ENCODE measurements at regions not wholly inside any gene's neighbourhood (a gene's known extent, or its start where the extent isn't known, plus 50 kb on each side); places are given as distances from the start of the nearest gene placed in this dataset.
"Not testable (repeated sequence)": the region's sequence is repeated elsewhere in the genome, so short reads cannot be mapped to it uniquely, and the experiment has no call there.

- H3K4me3 Mint-ChIP-seq: not testable (repeated sequence)
Measured at GRCh38 chr7:80292634-80293033, 158.0 kb downstream of the GNAI1 start.

GRCh38 chr7:80288175-80289122 lies 153.8 kb downstream of the GNAI1 start:
- no peaks in the 10 kb centered on the region for H3K36me3 Mint-ChIP-seq (ENCODE audit: insufficient read depth)
- no peak overlapping the region for H3K4me3 Mint-ChIP-seq
- no peaks in the 10 kb centered on the region for H3K4me1 Mint-ChIP-seq (ENCODE audit: low read depth)
- ATAC-seq (no peak), DNase-seq (no peak)
- H3K9me3 Mint-ChIP-seq: peaks cover 23% of the 10 kb centered on the region
- no peaks in the 10 kb centered on the region for H3K27me3 Mint-ChIP-seq (ENCODE audit: low read depth)

More at GRCh38 chr7:80292634-80293033, 158.0 kb downstream of the GNAI1 start:
- DNase-seq; H3K27me3 Mint-ChIP-seq (ENCODE audit: low read depth); H3K36me3 Mint-ChIP-seq (ENCODE audit: insufficient read depth); ATAC-seq; H3K4me1 Mint-ChIP-seq (ENCODE audit: low read depth): not testable (repeated sequence)
- peaks cover 42% of the 10 kb centered on the region for H3K9me3 Mint-ChIP-seq

GRCh38 chr7:80287400-80288174 lies 153.0 kb downstream of the GNAI1 start:
- Mint-ChIP-seq H3K4me1 (ENCODE audit: low read depth) (no peaks in the 10 kb centered on the region), H3K27me3 (ENCODE audit: low read depth) (no peaks in the 10 kb centered on the region), H3K9me3 (peaks cover 17% of the 10 kb centered on the region), H3K36me3 (ENCODE audit: insufficient read depth) (no peaks in the 10 kb centered on the region), H3K4me3 (no peak overlapping the region)
- DNase-seq: no peak
- ATAC-seq: no peak

GRCh38 chr7:80286611-80287010 lies 152.0 kb downstream of the GNAI1 start:
- ATAC-seq: no peak
- no peaks in the 10 kb centered on the region for H3K27me3 Mint-ChIP-seq (ENCODE audit: low read depth)
- H3K4me1 Mint-ChIP-seq (ENCODE audit: low read depth): no peaks in the 10 kb centered on the region

GRCh38 chr7:80284855-80285254 lies 150.2 kb downstream of the GNAI1 start:
- Mint-ChIP-seq H3K4me3 (no peak overlapping the region), H3K36me3 (ENCODE audit: insufficient read depth) (no peaks in the 10 kb centered on the region), H3K4me1 (ENCODE audit: low read depth) (no peaks in the 10 kb centered on the region), H3K9me3 (peaks cover 9% of the 10 kb centered on the region), H3K27me3 (ENCODE audit: low read depth) (no peaks in the 10 kb centered on the region)
- ATAC-seq (no peak), DNase-seq (no peak)

More at GRCh38 chr7:80286611-80287010, 152.0 kb downstream of the GNAI1 start:
- no peak overlapping the region for H3K4me3 Mint-ChIP-seq
- no peaks in the 10 kb centered on the region for H3K36me3 Mint-ChIP-seq (ENCODE audit: insufficient read depth)
- peaks cover 17% of the 10 kb centered on the region for H3K9me3 Mint-ChIP-seq
- DNase-seq: no peak

GRCh38 chr7:80279760-80280159 lies 145.1 kb downstream of the GNAI1 start:
- no peak for ATAC-seq
- no peaks in the 10 kb centered on the region for H3K9me3 Mint-ChIP-seq
- no peaks in the 10 kb centered on the region for H3K4me1 Mint-ChIP-seq (ENCODE audit: low read depth)
- H3K4me3 Mint-ChIP-seq: no peak overlapping the region
- H3K36me3 Mint-ChIP-seq (ENCODE audit: insufficient read depth): no peaks in the 10 kb centered on the region
- no peak for DNase-seq
- no peaks in the 10 kb centered on the region for H3K27me3 Mint-ChIP-seq (ENCODE audit: low read depth)

GRCh38 chr7:80278737-80279136 lies 144.1 kb downstream of the GNAI1 start:
- H3K4me1 Mint-ChIP-seq (ENCODE audit: low read depth): no peaks in the 10 kb centered on the region
- DNase-seq (no peak), ATAC-seq (no peak)
- no peaks in the 10 kb centered on the region for H3K9me3 Mint-ChIP-seq
- H3K27me3 Mint-ChIP-seq (ENCODE audit: low read depth): no peaks in the 10 kb centered on the region
- H3K4me3 Mint-ChIP-seq: no peak overlapping the region
- no peaks in the 10 kb centered on the region for H3K36me3 Mint-ChIP-seq (ENCODE audit: insufficient read depth)

- ATAC-seq (no peak), DNase-seq (no peak)
- Mint-ChIP-seq H3K4me1 (ENCODE audit: low read depth) (no peaks in the 10 kb centered on the region), H3K36me3 (ENCODE audit: insufficient read depth) (no peaks in the 10 kb centered on the region), H3K27me3 (ENCODE audit: low read depth) (no peaks in the 10 kb centered on the region), H3K4me3 (no peak overlapping the region), H3K9me3 (no peaks in the 10 kb centered on the region)
Measured at GRCh38 chr7:80277434-80278427, 143.1 kb downstream of the GNAI1 start.
